ENCODE measurements at regions not wholly inside any gene's neighbourhood (a gene's known extent, or its start where the extent isn't known, plus 50 kb on each side); places are given as distances from the start of the nearest gene placed in this dataset.

DNA sequence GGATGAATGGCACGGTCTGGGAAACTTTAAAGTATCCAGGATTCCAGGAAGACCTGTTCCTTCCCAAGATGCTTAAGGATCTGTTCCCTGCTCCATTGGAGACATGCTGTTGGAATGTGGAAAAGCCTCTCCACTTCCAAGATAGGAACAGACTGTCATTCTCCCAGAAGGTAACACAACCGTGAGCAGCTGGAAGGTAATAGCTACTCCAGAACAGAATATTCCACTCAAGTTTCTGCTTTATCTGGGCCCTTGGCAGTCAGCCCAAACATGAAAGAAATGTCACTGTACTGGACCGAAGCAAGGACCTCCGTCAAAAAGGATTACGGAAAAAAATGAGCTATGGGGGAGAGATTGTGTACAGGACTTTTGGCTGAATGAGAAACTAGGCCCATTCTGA is 420.9 kb upstream of the NBEA start:
- no peak for ATAC-seq
- TF ChIP-seq ZNF565 (CRISPR knock-in tag; conservative IDR thresholded peaks at IDR 0.05; ENCODE audit: low read depth) (no peak), BACH2 (CRISPR knock-in tag; IDR thresholded peaks at IDR 0.05; ENCODE audit: borderline replicate concordance) (no peak), CSDC2 (CRISPR knock-in tag; IDR thresholded peaks at IDR 0.05) (no peak), ZC3H10 (CRISPR knock-in tag; IDR thresholded peaks at IDR 0.05) (no peak), ISL1 (CRISPR knock-in tag; IDR thresholded peaks at IDR 0.05) (no peak), TCF4 (CRISPR knock-in tag; IDR thresholded peaks at IDR 0.05; ENCODE audit: borderline replicate concordance) (no peak), ZFP3 (CRISPR knock-in tag; IDR thresholded peaks at IDR 0.05) (no peak), CSRNP3 (CRISPR knock-in tag; IDR thresholded peaks at IDR 0.05) (no peak), GLIS3 (CRISPR knock-in tag; IDR thresholded peaks at IDR 0.05) (no peak), TOX (CRISPR knock-in tag; IDR thresholded peaks at IDR 0.05; ENCODE audit: borderline replicate concordance) (no peak), RARB (CRISPR knock-in tag; IDR thresholded peaks at IDR 0.05) (no peak), ZNF70 (CRISPR knock-in tag; IDR thresholded peaks at IDR 0.05) (no peak), ESRRG (CRISPR knock-in tag; IDR thresholded peaks at IDR 0.05) (no peak), PPARA (CRISPR knock-in tag; IDR thresholded peaks at IDR 0.05; ENCODE audit: borderline replicate concordance) (no peak), ARNTL (CRISPR knock-in tag; IDR thresholded peaks at IDR 0.05; ENCODE audit: borderline replicate concordance, low read depth) (no peak), CREB5 (CRISPR knock-in tag; IDR thresholded peaks at IDR 0.05; ENCODE audit: low read depth) (no peak), ZNF8 (CRISPR knock-in tag; IDR thresholded peaks at IDR 0.05) (no peak)

DNA sequence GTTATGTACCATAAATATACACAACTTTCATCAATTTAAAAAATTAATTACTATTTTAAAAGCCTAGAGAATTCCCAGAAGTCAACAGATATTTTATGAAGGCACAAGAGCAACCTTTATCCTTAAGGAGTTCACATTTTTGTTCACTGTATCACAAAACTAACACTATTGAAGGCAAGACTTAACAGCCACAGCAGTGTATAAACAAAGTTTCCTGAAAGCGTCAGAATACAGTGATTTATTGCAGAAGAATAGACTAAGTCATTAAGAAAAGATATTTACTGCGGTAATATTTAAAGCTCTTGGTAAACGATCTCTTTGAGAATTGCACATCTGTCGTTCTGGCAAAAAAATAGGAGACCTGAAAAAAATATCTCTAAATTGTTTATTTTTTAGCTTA is 419.3 kb upstream of the NBEA start:
- ATAC-seq = no peak

More for the DNA sequence above, 419.3 kb upstream of the NBEA start:
- TF ChIP-seq ZC3H10 (CRISPR knock-in tag; IDR thresholded peaks at IDR 0.05) (no peak), ZNF565 (CRISPR knock-in tag; conservative IDR thresholded peaks at IDR 0.05; ENCODE audit: low read depth) (no peak), TOX (CRISPR knock-in tag; IDR thresholded peaks at IDR 0.05; ENCODE audit: borderline replicate concordance) (no peak), ZNF70 (CRISPR knock-in tag; IDR thresholded peaks at IDR 0.05) (no peak), GLIS3 (CRISPR knock-in tag; IDR thresholded peaks at IDR 0.05) (no peak), ZFP3 (CRISPR knock-in tag; IDR thresholded peaks at IDR 0.05) (no peak), BACH2 (CRISPR knock-in tag; IDR thresholded peaks at IDR 0.05; ENCODE audit: borderline replicate concordance) (no peak), OSR1 (CRISPR knock-in tag; IDR thresholded peaks at IDR 0.05) (no peak), PPARA (CRISPR knock-in tag; IDR thresholded peaks at IDR 0.05; ENCODE audit: borderline replicate concordance) (no peak), ARNTL (CRISPR knock-in tag; IDR thresholded peaks at IDR 0.05; ENCODE audit: borderline replicate concordance, low read depth) (no peak), ZNF8 (CRISPR knock-in tag; IDR thresholded peaks at IDR 0.05) (no peak), CREB5 (CRISPR knock-in tag; IDR thresholded peaks at IDR 0.05; ENCODE audit: low read depth) (no peak), RARB (CRISPR knock-in tag; IDR thresholded peaks at IDR 0.05) (no peak), CSDC2 (CRISPR knock-in tag; IDR thresholded peaks at IDR 0.05) (no peak), ZFP30 (CRISPR knock-in tag; IDR thresholded peaks at IDR 0.05) (no peak), SNAI2 (CRISPR knock-in tag; IDR thresholded peaks at IDR 0.05) (no peak)
- TF ChIP-seq, protein P1, sequence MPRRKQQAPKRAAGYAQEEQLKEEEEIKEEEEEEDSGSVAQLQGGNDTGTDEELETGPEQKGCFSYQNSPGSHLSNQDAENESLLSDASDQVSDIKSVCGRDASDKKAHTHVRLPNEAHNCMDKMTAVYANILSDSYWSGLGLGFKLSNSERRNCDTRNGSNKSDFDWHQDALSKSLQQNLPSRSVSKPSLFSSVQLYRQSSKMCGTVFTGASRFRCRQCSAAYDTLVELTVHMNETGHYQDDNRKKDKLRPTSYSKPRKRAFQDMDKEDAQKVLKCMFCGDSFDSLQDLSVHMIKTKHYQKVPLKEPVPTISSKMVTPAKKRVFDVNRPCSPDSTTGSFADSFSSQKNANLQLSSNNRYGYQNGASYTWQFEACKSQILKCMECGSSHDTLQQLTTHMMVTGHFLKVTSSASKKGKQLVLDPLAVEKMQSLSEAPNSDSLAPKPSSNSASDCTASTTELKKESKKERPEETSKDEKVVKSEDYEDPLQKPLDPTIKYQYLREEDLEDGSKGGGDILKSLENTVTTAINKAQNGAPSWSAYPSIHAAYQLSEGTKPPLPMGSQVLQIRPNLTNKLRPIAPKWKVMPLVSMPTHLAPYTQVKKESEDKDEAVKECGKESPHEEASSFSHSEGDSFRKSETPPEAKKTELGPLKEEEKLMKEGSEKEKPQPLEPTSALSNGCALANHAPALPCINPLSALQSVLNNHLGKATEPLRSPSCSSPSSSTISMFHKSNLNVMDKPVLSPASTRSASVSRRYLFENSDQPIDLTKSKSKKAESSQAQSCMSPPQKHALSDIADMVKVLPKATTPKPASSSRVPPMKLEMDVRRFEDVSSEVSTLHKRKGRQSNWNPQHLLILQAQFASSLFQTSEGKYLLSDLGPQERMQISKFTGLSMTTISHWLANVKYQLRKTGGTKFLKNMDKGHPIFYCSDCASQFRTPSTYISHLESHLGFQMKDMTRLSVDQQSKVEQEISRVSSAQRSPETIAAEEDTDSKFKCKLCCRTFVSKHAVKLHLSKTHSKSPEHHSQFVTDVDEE (CRISPR knock-in tag; IDR thresholded peaks at IDR 0.05) = no peak
- TF ChIP-seq, protein P2, sequence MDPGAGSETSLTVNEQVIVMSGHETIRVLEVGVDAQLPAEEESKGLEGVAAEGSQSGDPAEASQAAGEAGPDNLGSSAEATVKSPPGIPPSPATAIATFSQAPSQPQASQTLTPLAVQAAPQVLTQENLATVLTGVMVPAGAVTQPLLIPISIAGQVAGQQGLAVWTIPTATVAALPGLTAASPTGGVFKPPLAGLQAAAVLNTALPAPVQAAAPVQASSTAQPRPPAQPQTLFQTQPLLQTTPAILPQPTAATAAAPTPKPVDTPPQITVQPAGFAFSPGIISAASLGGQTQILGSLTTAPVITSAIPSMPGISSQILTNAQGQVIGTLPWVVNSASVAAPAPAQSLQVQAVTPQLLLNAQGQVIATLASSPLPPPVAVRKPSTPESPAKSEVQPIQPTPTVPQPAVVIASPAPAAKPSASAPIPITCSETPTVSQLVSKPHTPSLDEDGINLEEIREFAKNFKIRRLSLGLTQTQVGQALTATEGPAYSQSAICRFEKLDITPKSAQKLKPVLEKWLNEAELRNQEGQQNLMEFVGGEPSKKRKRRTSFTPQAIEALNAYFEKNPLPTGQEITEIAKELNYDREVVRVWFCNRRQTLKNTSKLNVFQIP (CRISPR knock-in tag; IDR thresholded peaks at IDR 0.05; ENCODE audit: borderline replicate concordance, low read depth) = no peak
- TF ChIP-seq, protein P3, sequence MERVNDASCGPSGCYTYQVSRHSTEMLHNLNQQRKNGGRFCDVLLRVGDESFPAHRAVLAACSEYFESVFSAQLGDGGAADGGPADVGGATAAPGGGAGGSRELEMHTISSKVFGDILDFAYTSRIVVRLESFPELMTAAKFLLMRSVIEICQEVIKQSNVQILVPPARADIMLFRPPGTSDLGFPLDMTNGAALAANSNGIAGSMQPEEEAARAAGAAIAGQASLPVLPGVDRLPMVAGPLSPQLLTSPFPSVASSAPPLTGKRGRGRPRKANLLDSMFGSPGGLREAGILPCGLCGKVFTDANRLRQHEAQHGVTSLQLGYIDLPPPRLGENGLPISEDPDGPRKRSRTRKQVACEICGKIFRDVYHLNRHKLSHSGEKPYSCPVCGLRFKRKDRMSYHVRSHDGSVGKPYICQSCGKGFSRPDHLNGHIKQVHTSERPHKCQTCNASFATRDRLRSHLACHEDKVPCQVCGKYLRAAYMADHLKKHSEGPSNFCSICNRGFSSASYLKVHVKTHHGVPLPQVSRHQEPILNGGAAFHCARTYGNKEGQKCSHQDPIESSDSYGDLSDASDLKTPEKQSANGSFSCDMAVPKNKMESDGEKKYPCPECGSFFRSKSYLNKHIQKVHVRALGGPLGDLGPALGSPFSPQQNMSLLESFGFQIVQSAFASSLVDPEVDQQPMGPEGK (CRISPR knock-in tag; IDR thresholded peaks at IDR 0.05; ENCODE audit: borderline replicate concordance) = no peak

Data from SK-N-SH treated with all-trans-retinoic acid at 6 μM for 48 hours (cell line).